Gastrocnemius medialis (tissue), 4 donors: ENCODE measurements at regions not wholly inside any gene's neighbourhood (a gene's known extent, or its start where the extent isn't known, plus 50 kb on each side); places are given as distances from the start of the nearest gene placed in this dataset.

Experiments
- ATAC-seq, 2 donors: fragments of 150-250 bp; one replicate each; pipeline ENCODE4 v1.9.1; 2016
- DNase-seq, 2 donors: peaks; one replicate each; pipeline ENCODE4 v3.0.0-alpha.2; 2019
- H3K27ac ChIP-seq, 4 donors: fragments of 200-600 bp; sonication (generic); 1 replicate in 1 of 4; 2 replicates in 3 of 4; pipeline ENCODE4 v1.5.1; 2016 to 2018; ENCODE audit warnings: mild to moderate bottlenecking in 2 of 4, moderate library complexity in 1 of 4
- H3K27me3 ChIP-seq, 3 donors: fragments of 200-600 bp; sonication (generic) in 2 of 3; 1 replicate in 1 of 3; 2 replicates in 2 of 3; pipeline versions ENCODE4 v1.5.1 to v1.6.0; 2016 to 2019; ENCODE audit warnings: mild to moderate bottlenecking in 1 of 3, moderate library complexity in 1 of 3
- H3K36me3 ChIP-seq, 2 donors: fragments of 200-600 bp; sonication (generic) in 1 of 2; one replicate each; pipeline ENCODE4 v1.5.1; 2017 to 2018
- H3K4me1 ChIP-seq, 2 donors: fragments of 200-600 bp; sonication (generic) in 1 of 2; one replicate each; pipeline ENCODE4 v1.5.1; 2016 to 2017; ENCODE audit warnings: mild to moderate bottlenecking in 2 of 2
- H3K4me3 ChIP-seq, 4 donors: fragments of 200-600 bp; sonication (generic) in 3 of 4; 1 replicate in 1 of 4; 2 replicates in 3 of 4; pipeline ENCODE4 v1.5.1; 2016 to 2019; ENCODE audit warnings: mild to moderate bottlenecking in 2 of 4
- H3K9me3 ChIP-seq, 3 donors: fragments of 200-600 bp; sonication (generic) in 2 of 3; 1 replicate in 1 of 3; 2 replicates in 2 of 3; pipeline ENCODE4 v1.5.1; 2016 to 2019
- POLR2A ChIP-seq, 2 donors: fragments of 450-650 bp; IDR thresholded peaks; one replicate each; pipeline ENCODE4 v1.6.1; 2017; ENCODE audit warnings: antibody characterized with exemption in 2 of 2, mild to moderate bottlenecking in 2 of 2, moderate library complexity in 2 of 2
- in situ Hi-C, 4 donors: fragments of 200-750 bp; cut with MboI; loops; one replicate each; pipeline versions ENCODE4 v1.15.0 to v1.8.0; 2017; ENCODE audit warnings: low sequenced_read_pairs in 4 of 4
- intact Hi-C: fragments of 100-400 bp; cut with DNase I; formaldehyde crosslinking; loops from one replicate; pipeline ENCODE4 v1.15.1; 2023; ENCODE audit warnings: low total_unique reads
- TF ChIP-seq, protein P1 (sequence below), 5 experiments: fragments of 450-650 bp in 3 of 5; fragments of 200-600 bp in 2 of 5; sonication (generic) in 2 of 5; IDR thresholded peaks in 4 of 5; conservative IDR thresholded peaks in 1 of 5; 1 replicate in 4 of 5; 2 replicates in 1 of 5; pipeline ENCODE4 v1.5.1; 2016 to 2019; ENCODE audit warnings: antibody characterized with exemption in 5 of 5, mild to moderate bottlenecking in 3 of 5, moderate library complexity in 3 of 5

DNA sequence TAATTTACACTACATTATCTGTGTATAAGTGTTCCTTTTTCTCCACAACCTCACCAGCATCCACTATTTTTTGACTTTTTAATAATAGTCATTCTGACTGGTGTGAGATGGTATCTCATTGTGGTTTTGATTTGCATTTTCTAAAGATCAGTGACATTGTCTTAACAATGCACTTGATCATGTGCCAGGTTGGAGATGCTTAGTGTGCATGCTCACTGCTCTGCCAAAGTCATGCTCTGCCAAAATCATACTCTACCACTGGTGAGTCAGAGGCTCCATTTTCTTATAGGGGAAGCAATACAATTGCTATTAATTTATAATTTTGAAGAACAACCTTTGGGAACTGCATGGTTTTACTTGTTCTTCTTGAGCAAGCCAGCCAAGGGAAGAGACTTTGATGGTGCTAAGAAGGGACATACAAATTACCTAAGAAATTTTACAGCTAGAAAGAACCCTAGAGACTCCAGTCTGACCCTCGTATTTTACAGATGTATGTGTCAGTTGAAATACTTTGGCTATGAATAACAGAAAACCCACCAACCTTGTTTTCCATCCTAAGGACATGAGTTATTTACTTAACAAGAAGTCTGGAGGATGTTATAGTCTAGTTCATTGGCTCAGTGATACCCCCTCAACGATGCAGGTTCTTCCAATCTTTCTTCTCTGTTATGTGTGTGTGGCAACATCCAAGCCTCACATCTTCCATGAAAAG is 368.9 kb downstream of the DDX10 start:
- Histone ChIP-seq H3K4me1 (no peaks in the 10 kb centered on the region), H3K36me3 (no peaks in the 10 kb centered on the region), H3K9me3 (no peaks in the 10 kb centered on the region), H3K27ac (no peak overlapping the region), H3K27me3 (no peaks in the 10 kb centered on the region), H3K4me3 (no peak overlapping the region)
- no peak for DNase-seq
- TF ChIP-seq, protein P1, sequence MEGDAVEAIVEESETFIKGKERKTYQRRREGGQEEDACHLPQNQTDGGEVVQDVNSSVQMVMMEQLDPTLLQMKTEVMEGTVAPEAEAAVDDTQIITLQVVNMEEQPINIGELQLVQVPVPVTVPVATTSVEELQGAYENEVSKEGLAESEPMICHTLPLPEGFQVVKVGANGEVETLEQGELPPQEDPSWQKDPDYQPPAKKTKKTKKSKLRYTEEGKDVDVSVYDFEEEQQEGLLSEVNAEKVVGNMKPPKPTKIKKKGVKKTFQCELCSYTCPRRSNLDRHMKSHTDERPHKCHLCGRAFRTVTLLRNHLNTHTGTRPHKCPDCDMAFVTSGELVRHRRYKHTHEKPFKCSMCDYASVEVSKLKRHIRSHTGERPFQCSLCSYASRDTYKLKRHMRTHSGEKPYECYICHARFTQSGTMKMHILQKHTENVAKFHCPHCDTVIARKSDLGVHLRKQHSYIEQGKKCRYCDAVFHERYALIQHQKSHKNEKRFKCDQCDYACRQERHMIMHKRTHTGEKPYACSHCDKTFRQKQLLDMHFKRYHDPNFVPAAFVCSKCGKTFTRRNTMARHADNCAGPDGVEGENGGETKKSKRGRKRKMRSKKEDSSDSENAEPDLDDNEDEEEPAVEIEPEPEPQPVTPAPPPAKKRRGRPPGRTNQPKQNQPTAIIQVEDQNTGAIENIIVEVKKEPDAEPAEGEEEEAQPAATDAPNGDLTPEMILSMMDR (IDR thresholded peaks at IDR 0.05 in 4 of 5, conservative IDR thresholded peaks at IDR 0.05 in 1 of 5): no peak
- no peak for TF ChIP-seq POLR2A (IDR thresholded peaks at IDR 0.05)
- ATAC-seq: no peak
- in situ Hi-C loops (no loop called here), intact Hi-C loops (no loop called here)

DNA sequence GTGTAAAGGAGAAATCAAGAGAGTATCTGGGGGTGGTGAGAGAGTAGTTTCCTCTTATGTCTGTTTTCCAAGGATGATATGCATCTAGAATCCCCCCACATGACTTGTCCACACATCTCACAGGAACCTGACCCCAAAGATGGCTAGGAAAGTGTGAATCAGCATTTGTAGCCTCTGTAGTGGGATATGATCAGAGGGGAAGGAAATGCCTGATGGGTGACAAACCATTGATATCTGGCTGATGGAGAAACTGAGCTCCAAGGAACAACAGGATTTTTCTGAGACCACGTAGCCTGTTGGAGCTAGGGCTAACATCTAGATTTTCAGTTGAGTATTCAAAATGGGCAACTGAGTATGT is 369.4 kb downstream of the DDX10 start:
- Histone ChIP-seq H3K27ac (no peak overlapping the region), H3K36me3 (no peaks in the 10 kb centered on the region), H3K4me1 (no peaks in the 10 kb centered on the region), H3K27me3 (no peaks in the 10 kb centered on the region), H3K9me3 (no peaks in the 10 kb centered on the region), H3K4me3 (no peak overlapping the region)
- TF ChIP-seq, protein P1 (IDR thresholded peaks at IDR 0.05 in 4 of 5, conservative IDR thresholded peaks at IDR 0.05 in 1 of 5): no peak
- TF ChIP-seq POLR2A (IDR thresholded peaks at IDR 0.05): no peak
- intact Hi-C loops (no loop called here), in situ Hi-C loops (no loop called here)
- DNase-seq (no peak), ATAC-seq (no peak)

DNA sequence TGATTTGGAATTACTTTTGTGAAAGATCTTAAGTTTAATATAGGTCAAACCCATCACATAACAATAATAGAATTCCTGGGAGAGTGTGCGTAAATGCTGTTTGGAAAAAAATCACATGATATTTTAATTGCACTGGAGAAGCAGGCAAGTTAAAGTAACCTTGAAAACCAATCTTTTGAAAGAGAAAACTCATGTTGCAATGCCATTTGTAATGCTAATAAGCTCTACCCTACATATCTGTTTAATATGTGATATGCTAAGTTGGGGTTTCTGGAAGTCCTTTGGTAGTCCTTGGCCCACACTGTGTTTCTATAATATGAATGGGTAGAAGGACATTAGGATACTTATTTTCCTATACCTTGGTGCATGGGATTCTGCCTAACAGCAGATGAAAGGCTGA is 370.4 kb downstream of the DDX10 start:
- no peak for DNase-seq
- TF ChIP-seq, protein P1 (IDR thresholded peaks at IDR 0.05 in 4 of 5, conservative IDR thresholded peaks at IDR 0.05 in 1 of 5): no peak
- TF ChIP-seq POLR2A (IDR thresholded peaks at IDR 0.05): no peak
- H3K4me3 ChIP-seq: no peak overlapping the region
- H3K4me1 ChIP-seq: no peaks in the 10 kb centered on the region
- no peaks in the 10 kb centered on the region for H3K9me3 ChIP-seq
- H3K27ac ChIP-seq: no peak overlapping the region
- in situ Hi-C loops (no loop called here), intact Hi-C loops (no loop called here)
- no peak for ATAC-seq
- H3K36me3 ChIP-seq: no peaks in the 10 kb centered on the region
- no peaks in the 10 kb centered on the region for H3K27me3 ChIP-seq

DNA sequence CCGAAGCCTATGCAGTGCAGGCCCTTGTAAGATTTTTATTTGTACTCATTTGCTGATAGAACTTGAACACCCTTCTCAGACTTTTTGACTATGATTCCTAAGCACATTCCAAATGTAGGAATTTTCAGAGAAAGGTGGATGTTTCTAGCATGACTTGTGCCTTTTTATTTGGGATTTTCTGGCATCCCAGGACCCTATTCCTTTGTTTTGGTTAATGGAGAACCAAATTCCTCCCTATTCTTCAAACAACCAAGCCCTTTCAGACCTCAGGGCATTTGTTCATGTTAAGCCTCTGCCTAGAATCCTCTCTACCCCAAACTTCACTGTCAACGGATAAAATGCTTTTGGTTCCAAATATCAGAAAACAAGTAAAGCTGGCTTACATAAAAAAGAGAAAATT is 371.1 kb downstream of the DDX10 start:
- DNase-seq: no peak
- Histone ChIP-seq H3K27ac (no peak overlapping the region), H3K27me3 (no peaks in the 10 kb centered on the region), H3K4me1 (no peaks in the 10 kb centered on the region), H3K9me3 (no peaks in the 10 kb centered on the region), H3K36me3 (no peaks in the 10 kb centered on the region), H3K4me3 (no peak overlapping the region)
- in situ Hi-C loops: no loop called here
- no peak for ATAC-seq
- no peak for TF ChIP-seq POLR2A (IDR thresholded peaks at IDR 0.05)
- TF ChIP-seq, protein P1 (IDR thresholded peaks at IDR 0.05 in 4 of 5, conservative IDR thresholded peaks at IDR 0.05 in 1 of 5): no peak
- intact Hi-C loops: no loop called here
